Stimulated activated CD4-positive, alpha-beta T cell treated with anti-CD3 and anti-CD28 coated beads, Interleukin-12 subunit alpha, Interleukin-12 subunit beta, amount 100 ng/mL, for 24 hours (primary cell): ENCODE measurements at regions not wholly inside any gene's neighbourhood (a gene's known extent, or its start where the extent isn't known, plus 50 kb on each side); places are given as distances from the start of the nearest gene placed in this dataset.

Experiments
- DNase-seq, 2 experiments: peaks; one replicate each; pipeline ENCODE4 v3.0.0-alpha.2; 2020; ENCODE audit warnings: low read depth in 2 of 2

DNA sequence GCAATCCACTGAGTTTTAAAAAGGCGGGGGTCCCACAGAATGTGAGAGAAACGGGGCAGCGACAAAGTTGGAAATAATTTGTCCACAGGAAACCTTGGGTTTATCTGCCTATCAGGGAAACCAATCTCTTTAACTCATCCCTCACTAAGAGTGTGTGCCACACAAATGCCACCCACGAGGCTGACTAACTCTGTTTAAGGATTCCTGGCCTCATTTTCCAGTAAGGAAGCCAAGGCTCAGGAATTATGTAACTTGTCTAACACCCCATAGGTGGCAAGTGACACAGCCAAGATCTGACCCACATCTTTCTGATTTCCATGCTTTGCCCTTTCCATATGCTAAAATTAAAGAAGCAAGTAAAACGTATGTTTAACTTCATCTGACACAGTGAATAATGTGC, 263.2 kb downstream of the CNTN3 start:
- no peak for DNase-seq

DNA sequence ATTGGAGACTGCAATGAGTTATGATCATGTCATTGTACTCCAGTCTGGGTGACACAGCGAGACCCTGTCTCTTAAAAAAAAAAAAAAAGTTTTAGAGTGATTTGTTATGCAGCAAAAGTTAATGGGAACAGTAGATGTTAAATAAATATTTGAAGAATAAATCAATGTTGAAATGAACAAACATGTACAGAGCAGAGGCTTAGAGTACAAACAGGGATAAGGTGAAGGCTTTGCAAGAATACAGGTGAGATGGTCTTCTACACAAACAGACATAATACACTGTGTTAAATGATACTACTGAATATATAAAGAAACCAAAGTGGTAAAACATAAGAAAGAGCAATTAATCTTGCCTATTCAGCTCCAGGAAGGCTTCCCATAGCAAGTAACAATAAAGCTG, 265.4 kb downstream of the CNTN3 start:
- no peak for DNase-seq

DNA sequence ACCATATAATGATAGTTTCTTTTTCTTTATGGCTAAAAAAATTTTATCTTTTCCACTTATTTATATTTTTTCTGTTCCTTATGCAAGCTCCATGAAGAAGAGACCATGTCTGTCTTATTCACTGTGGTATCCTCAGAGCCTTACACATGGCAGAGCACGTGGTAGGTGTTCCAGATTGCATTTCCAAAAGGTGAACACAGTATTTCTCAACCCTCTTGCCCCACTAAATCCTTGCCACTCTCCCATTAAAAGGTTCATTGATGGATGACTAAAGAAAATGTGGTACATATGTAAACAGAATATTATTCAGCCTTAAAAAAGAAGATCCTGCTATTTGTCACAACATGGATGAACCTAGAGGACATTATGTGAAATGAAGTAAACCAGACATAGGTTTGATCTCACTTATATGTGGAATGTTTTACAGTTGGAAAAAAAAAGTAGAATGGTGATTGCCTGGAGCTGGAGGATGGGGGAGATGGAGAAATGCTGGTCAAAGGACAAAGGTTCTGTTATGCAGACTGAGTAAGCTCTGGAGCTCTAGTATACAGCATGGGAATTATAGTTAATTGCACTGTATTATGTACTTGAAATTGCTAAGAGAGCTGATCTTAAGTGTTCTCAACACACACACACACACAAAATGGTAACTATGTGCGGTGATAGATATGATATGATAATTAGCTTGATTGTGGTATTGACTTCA, 266.7 kb downstream of the CNTN3 start:
- no peak for DNase-seq

- no peak for DNase-seq
These were observed 267.6 kb downstream of the CNTN3 start for GRCh38 chr3:74346896-74347295.

- DNase-seq = no peak
These were observed 268.8 kb downstream of the CNTN3 start for GRCh38 chr3:74345701-74346100.

DNA sequence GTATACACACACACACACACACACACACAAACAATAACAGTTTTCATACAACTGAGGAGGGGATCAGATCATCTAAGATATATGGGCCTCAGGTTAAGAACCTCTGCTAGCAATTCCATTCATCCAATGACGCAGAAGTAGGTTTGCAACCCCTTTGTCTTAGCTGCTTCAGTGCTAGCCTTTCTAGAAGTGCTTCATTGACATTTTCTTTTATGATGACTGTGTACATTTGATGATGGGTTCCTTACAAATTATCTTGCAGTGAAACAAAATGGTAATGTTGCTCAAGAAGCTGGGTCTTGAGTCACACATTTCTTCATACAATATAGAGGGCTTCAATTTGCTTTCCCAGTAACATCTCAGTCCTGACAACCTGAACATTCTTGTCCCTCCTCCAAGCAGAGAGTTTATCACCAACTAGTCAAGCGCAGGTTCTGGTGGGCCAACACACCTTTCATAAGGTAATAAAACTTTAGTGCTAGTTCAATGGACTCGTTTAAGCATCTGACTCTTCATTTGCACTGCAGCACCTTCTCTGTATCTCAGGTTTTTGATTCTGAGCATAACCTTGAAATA, 269.5 kb downstream of the CNTN3 start:
- DNase-seq = no peak

GRCh38 chr3:74343391-74343790, 271.1 kb downstream of the CNTN3 start:
- DNase-seq = no peak

- DNase-seq = no peak
These were observed 275.5 kb downstream of the CNTN3 start for GRCh38 chr3:74338998-74339397.

GRCh38 chr3:74332165-74332564, 282.3 kb downstream of the CNTN3 start:
- DNase-seq = no peak

GRCh38 chr3:74331711-74332110, 282.7 kb downstream of the CNTN3 start:
- no peak for DNase-seq

DNA sequence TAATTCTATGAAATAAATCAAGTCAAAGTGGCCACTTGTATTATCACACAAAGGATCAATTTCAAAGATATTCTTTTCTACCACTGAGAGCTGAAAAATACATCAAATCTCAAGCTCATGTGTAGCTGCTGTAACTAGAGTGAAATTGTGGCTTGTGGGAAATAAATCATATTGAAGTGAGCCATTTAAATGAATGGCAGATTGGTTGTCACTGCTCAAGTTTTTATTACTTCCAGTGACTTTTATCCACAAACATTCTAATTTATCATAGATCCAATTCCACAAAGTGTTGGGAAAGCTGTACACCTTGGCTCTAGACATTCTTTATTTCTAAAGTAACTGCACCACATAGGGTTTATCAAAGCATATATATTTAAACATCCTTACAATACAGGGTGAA, 285.4 kb downstream of the CNTN3 start:
- DNase-seq = no peak

GRCh38 chr3:74328435-74328834, 286.0 kb downstream of the CNTN3 start:
- no peak for DNase-seq

DNA sequence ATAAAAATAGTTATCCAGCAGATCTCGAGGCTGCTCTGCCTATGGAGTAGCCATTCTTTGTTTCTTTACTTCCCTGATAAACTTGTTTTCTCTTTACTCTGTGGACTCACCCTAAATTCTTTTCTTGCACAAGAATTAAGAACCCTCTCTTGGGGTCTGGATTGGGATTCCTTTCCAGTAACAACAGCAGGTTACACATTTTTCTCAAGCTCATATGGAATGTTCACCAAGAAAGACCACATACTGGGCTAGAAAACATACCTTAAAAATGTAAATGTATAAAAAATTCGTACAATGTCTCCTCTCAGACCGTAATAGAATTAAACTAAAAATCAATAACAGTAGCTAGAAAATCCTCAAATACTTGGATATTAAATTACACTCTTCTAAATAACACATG, 299.2 kb downstream of the CNTN3 start:
- DNase-seq = no peak

DNA sequence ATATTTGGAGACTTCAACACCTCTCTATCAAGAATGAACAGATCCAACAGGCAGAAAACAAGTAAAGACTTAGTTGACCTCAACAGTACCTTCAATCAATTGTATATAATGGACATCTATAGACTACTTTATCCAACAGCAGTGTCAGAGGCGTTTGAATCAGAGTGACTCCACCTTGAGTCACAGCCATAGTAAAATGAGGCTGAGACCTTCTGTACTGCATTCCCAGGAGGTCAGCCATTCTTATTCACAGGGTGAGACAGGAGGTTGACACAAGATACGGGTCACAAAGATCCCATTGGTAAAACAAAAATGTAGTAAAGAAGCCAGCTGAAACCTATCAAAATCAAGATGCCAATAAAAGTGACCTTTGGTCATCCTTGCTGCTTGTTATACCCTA, 299.8 kb downstream of the CNTN3 start:
- DNase-seq = no peak

DNA sequence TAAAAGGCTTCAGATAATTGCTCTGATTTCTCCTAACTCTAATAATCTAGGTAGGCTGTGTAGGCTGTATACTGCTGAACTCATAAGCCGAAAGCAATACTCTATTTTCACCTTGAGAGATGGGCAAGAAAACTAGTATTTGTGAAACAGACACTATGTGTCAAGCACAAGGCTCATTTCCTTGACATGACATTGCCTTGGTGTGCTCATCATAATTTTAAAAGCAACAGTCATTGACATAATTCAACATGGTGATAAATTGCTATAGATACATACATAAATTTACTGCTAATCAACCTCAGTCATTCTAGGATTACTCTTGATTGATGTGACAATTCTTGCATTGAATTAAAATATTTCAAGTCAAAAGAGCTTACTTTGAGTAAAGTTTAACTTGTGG, 304.7 kb downstream of the CNTN3 start:
- no peak for DNase-seq

GRCh38 chr3:74304424-74304823, 310.0 kb downstream of the CNTN3 start:
- DNase-seq = no peak

DNA sequence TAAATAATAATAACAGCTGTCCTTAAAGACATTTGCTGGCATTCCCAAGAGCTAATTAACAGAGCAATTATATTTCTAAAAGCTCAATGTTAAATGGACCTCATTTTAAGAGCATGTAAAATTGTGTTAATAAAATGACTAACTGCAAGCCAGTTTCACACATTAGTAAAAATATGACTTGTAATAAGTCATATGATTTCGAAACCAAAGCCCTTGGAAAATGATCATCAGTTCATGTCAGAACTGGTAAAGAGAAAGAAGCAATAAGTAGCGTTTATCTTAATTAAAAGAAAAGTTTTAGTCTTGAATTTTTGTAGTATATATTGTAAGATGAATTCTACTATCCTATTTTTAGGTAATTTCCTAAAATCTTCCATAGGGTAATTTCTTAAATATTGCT, 310.7 kb downstream of the CNTN3 start:
- no peak for DNase-seq

DNA sequence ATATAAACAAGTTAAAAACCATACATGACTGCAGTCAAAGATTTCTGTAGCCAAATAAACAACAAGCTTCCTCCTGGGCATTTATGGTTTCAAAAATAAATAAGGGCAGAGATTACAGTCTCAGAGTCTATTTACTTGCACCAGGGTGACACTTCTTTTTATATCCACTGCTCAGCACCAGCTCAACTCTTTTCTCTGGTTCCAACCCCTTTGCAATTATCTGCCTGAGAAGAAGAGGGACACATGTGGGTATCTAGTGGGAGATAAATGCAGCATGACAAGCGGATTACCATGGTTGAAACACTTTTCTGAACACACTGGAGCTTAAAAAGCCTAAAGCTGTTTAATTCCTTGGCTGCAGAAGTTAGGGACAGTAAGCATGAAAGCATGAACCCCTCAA, 311.5 kb downstream of the CNTN3 start:
- DNase-seq = no peak

GRCh38 chr3:74302281-74302680, 312.2 kb downstream of the CNTN3 start:
- DNase-seq = no peak

- no peak for DNase-seq
These were observed 313.4 kb downstream of the CNTN3 start for GRCh38 chr3:74301056-74301455.

- no peak for DNase-seq
These were observed 319.0 kb downstream of the CNTN3 start for GRCh38 chr3:74295479-74295878.

DNA sequence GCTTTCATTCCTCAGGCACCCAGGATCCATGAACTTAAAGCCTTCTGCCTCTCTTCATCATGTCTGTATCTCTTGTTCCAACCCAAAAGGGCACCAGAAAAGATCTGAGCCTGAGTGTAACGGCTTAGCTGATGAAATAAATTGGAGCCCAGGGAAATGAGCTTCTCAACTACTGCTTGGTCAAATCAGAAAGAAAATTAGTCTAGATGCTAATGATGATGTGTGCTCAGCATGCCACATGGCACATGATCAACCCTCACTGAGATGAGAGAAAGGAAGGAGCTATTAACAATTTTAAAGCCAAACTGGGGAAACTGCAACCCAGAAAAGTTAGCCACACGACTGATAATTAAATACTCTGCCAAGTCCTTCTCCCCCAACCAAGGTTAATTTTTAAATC, 325.7 kb downstream of the CNTN3 start:
- no peak for DNase-seq

DNA sequence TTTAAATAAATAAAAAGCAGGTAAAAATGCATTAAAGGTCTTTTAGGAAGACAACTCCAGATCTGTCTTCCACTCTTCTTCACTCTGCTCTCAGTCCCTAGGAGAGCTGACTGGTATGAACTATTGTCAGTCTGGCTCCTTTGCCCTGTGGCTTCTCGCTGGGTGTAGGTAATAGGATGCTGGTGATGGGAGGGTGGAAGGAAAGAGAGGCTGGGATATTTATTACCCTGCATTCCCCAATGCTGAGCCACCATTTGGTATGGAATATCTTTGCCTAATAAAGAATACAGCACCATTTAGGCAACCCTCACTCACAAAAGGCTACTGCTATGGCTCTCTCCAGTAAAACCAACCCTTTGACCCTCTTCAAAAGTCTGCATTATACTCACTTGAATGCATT, 326.9 kb downstream of the CNTN3 start:
- DNase-seq = no peak

- DNase-seq = no peak
These were observed 332.3 kb downstream of the CNTN3 start for GRCh38 chr3:74282202-74282601.
